Stomach (tissue), 8 donors: ENCODE measurements at regions not wholly inside any gene's neighbourhood (a gene's known extent, or its start where the extent isn't known, plus 50 kb on each side); places are given as distances from the start of the nearest gene placed in this dataset.

Experiments
- DNase-seq, 2 donors: peaks; one replicate each; pipeline versions ENCODE4 v3.0.0 to v3.0.0-alpha.2; 2013 to 2019
- H3K27ac ChIP-seq, 5 donors: fragments of 200-600 bp in 4 of 5; sonication (generic) in 4 of 5; one replicate each; pipeline ENCODE4 v1.5.1; 2013 to 2019; ENCODE audit warnings: mild to moderate bottlenecking in 1 of 5, moderate library complexity in 1 of 5
- H3K27me3 ChIP-seq, 3 donors: fragments of 200-600 bp; sonication (generic); one replicate each; pipeline ENCODE4 v1.5.1; 2017 to 2019; ENCODE audit warnings: mixed run types in 1 of 3
- H3K36me3 ChIP-seq, 4 donors: fragments of 200-600 bp; sonication (generic); 1 replicate in 3 of 4; 2 replicates in 1 of 4; pipeline ENCODE4 v1.5.1; 2016 to 2019
- H3K4me1 ChIP-seq, 4 donors: fragments of 200-600 bp; sonication (generic); one replicate each; pipeline ENCODE4 v1.5.1; 2016 to 2019
- H3K4me3 ChIP-seq, 4 donors: fragments of 200-600 bp; sonication (generic) in 3 of 4; one replicate each; pipeline ENCODE4 v1.5.1; 2016 to 2019; ENCODE audit warnings: mild to moderate bottlenecking in 1 of 4
- H3K9me3 ChIP-seq, 4 donors: fragments of 200-600 bp; sonication (generic); one replicate each; pipeline ENCODE4 v1.5.1; 2016 to 2019
- CTCF ChIP-seq, 7 experiments: fragments of 450-650 bp in 4 of 7; fragments of 200-600 bp in 3 of 7; sonication (generic) in 3 of 7; IDR thresholded peaks; one replicate each; pipeline ENCODE4 v1.5.1; 2016 to 2019; ENCODE audit warnings: antibody characterized with exemption in 7 of 7, control low read depth in 2 of 7, mild to moderate bottlenecking in 1 of 7
- EP300 ChIP-seq: sonication (generic); formaldehyde crosslinking; IDR thresholded peaks from one replicate; pipeline ENCODE4 v1.6.1; 2017; ENCODE audit warnings: antibody characterized with exemption
- POLR2A ChIP-seq, 4 donors: fragments of 450-650 bp; IDR thresholded peaks; one replicate each; pipeline ENCODE4 v1.6.1; 2016; ENCODE audit warnings: antibody characterized with exemption in 4 of 4, control low read depth in 2 of 4, mild to moderate bottlenecking in 1 of 4, moderate library complexity in 1 of 4
- POLR2AphosphoS5 ChIP-seq, 3 donors: sonication (generic); formaldehyde crosslinking; IDR thresholded peaks; one replicate each; pipeline ENCODE4 v1.6.1; 2016; ENCODE audit warnings: antibody characterized with exemption in 3 of 3
- WGBS, 5 donors: extraction: QIAGEN DNeasy Blood & Tissue Kit in 3 of 5; methylation state at CpG; one replicate each; pipeline versions ENCODE4 v1.1.5 to v1.1.7; 2013 to 2018; 5-methylcytosine and 5-hydroxymethylcytosine counted together
- intact Hi-C: fragments of 100-400 bp; cut with DNase I; formaldehyde crosslinking; loops from one replicate; pipeline ENCODE4 v1.15.1; 2023; ENCODE audit warnings: low total_unique reads
- donor health status: healthy with polysubstance abuse.
- donor health status: Bipolar disorder and iron deficiency.
- donor health status: healthy.

- TF ChIP-seq POLR2A (IDR thresholded peaks at IDR 0.05) (no peak), POLR2AphosphoS5 (IDR thresholded peaks at IDR 0.05) (no peak), CTCF (IDR thresholded peaks at IDR 0.05) (no peak), EP300 (no peak)
- intact Hi-C loops: no loop called here
- 94 to 97% (median 96%) methylated on average over 1 of the region's 1 CpG for WGBS, 5 donors
- DNase-seq: no peak
- peaks cover 0 to 16% (median 4%) of the 10 kb centered on the region in 4 donors for H3K9me3 ChIP-seq
- H3K27ac ChIP-seq: no peak overlapping the region
- H3K4me3 ChIP-seq: no peak overlapping the region
- no peaks in the 10 kb centered on the region for H3K4me1 ChIP-seq
- H3K27me3 ChIP-seq: no peaks in the 10 kb centered on the region
- no peaks in the 10 kb centered on the region for H3K36me3 ChIP-seq
Observed at GRCh38 chr5:98599016-98599415, 174.4 kb upstream of the RGMB start.

GRCh38 chr5:98602534-98603112 is 170.8 kb upstream of the RGMB start:
- no peak for DNase-seq
- intact Hi-C loops: no loop called here
- peaks cover 0 to 16% (median 4%) of the 10 kb centered on the region in 4 donors for H3K9me3 ChIP-seq
- no peak overlapping the region for H3K4me3 ChIP-seq
- no peaks in the 10 kb centered on the region for H3K36me3 ChIP-seq
- H3K4me1 ChIP-seq: peaks cover 0 to 5% (median 0%) of the 10 kb centered on the region in 4 donors
- H3K27me3 ChIP-seq: no peaks in the 10 kb centered on the region
- TF ChIP-seq POLR2AphosphoS5 (IDR thresholded peaks at IDR 0.05) (no peak), EP300 (no peak), POLR2A (IDR thresholded peaks at IDR 0.05) (no peak), CTCF (IDR thresholded peaks at IDR 0.05) (no peak)
- H3K27ac ChIP-seq: no peak overlapping the region

- Histone ChIP-seq H3K9me3 (peaks cover 0 to 16% (median 4%) of the 10 kb centered on the region in 4 donors), H3K4me1 (peaks cover 0 to 5% (median 0%) of the 10 kb centered on the region in 4 donors), H3K27ac (no peak overlapping the region), H3K4me3 (no peak overlapping the region), H3K27me3 (no peaks in the 10 kb centered on the region), H3K36me3 (no peaks in the 10 kb centered on the region)
- TF ChIP-seq CTCF (IDR thresholded peaks at IDR 0.05) (no peak), POLR2AphosphoS5 (IDR thresholded peaks at IDR 0.05) (no peak)
- WGBS, 5 donors: 72 to 97% (median 77%) methylated on average over 2 of the region's 2 CpGs
- intact Hi-C loops: no loop called here
- DNase-seq: no peak
Observed at GRCh38 chr5:98603456-98603855, 170.0 kb upstream of the RGMB start.

- H3K4me3 ChIP-seq: no peak overlapping the region
- 54 to 65% (median 58%) methylated on average over 1 of the region's 1 CpG for WGBS, 5 donors
Observed at GRCh38 chr5:98604301-98604700, 169.2 kb upstream of the RGMB start.

More at GRCh38 chr5:98604301-98604700, 169.2 kb upstream of the RGMB start:
- no peak for DNase-seq
- no peaks in the 10 kb centered on the region for H3K36me3 ChIP-seq
- H3K27ac ChIP-seq: no peak overlapping the region
- peaks cover 0 to 16% (median 4%) of the 10 kb centered on the region in 4 donors for H3K9me3 ChIP-seq
- no peak for TF ChIP-seq CTCF (IDR thresholded peaks at IDR 0.05)
- peaks cover 0 to 5% (median 0%) of the 10 kb centered on the region in 4 donors for H3K4me1 ChIP-seq
- intact Hi-C loops: no loop called here
- H3K27me3 ChIP-seq: no peaks in the 10 kb centered on the region
